Upper lobe of left lung (tissue), 6 donors: ENCODE measurements at regions not wholly inside any gene's neighbourhood (a gene's known extent, or its start where the extent isn't known, plus 50 kb on each side); places are given as distances from the start of the nearest gene placed in this dataset.

Source experiments
- ATAC-seq, 2 donors: fragments of 200-7000 bp; cut with Tn5 transposase; one replicate each; pipeline ENCODE4 v1.9.1; 2022; ENCODE audit warnings: mild to moderate bottlenecking in 2 of 2, moderate library complexity in 2 of 2; ENCODE audit not compliant: low FRiP score in 2 of 2
- DNase-seq, 2 donors: peaks; one replicate each; pipeline ENCODE4 v3.0.0-alpha.2; 2019 to 2020
- H3K27ac ChIP-seq, 4 donors: fragments of 200-600 bp; sonication (generic); one replicate each; pipeline ENCODE4 v1.5.1; 2016 to 2019
- H3K27me3 ChIP-seq, 4 donors: fragments of 200-600 bp; sonication (generic); one replicate each; pipeline ENCODE4 v1.5.1; 2017 to 2019
- H3K36me3 ChIP-seq, 4 donors: fragments of 200-600 bp; sonication (generic); one replicate each; pipeline ENCODE4 v1.5.1; 2016 to 2019
- H3K4me1 ChIP-seq, 4 donors: fragments of 200-600 bp; sonication (generic); one replicate each; pipeline ENCODE4 v1.5.1; 2018 to 2019
- H3K4me3 ChIP-seq, 4 donors: fragments of 200-600 bp; sonication (generic); one replicate each; pipeline ENCODE4 v1.5.1; 2017 to 2019; ENCODE audit warnings: mild to moderate bottlenecking in 2 of 4, moderate library complexity in 1 of 4
- H3K9me3 ChIP-seq, 4 donors: fragments of 200-600 bp; sonication (generic); one replicate each; pipeline ENCODE4 v1.5.1; 2018 to 2019
- EP300 ChIP-seq, 4 donors: sonication (generic); formaldehyde crosslinking; IDR thresholded peaks; one replicate each; pipeline ENCODE4 v1.5.1; 2017; ENCODE audit warnings: antibody characterized with exemption in 4 of 4, control low read depth in 2 of 4
- POLR2A ChIP-seq, 4 donors: fragments of 450-650 bp; IDR thresholded peaks; one replicate each; pipeline ENCODE4 v1.5.1; 2016 to 2017; ENCODE audit warnings: antibody characterized with exemption in 4 of 4, mild to moderate bottlenecking in 2 of 4
- POLR2AphosphoS5 ChIP-seq, 2 donors: sonication (generic); formaldehyde crosslinking; IDR thresholded peaks; one replicate each; pipeline ENCODE4 v1.5.1; 2017; ENCODE audit warnings: antibody characterized with exemption in 2 of 2
- WGBS, 2 donors: methylation state at CpG; one replicate each; pipeline ENCODE4 v1.1.5; 2017 to 2018; 5-methylcytosine and 5-hydroxymethylcytosine counted together
- TF ChIP-seq, protein P1 (sequence below), 6 experiments: fragments of 450-650 bp in 4 of 6; fragments of 200-600 bp in 2 of 6; sonication (generic) in 2 of 6; IDR thresholded peaks; one replicate each; pipeline ENCODE4 v1.5.1; 2016 to 2019; ENCODE audit warnings: antibody characterized with exemption in 6 of 6
- donor health status: DM: no; HTN: no; CAD: no; lungs with moderate emphysema.
- donor health status: DM: no; HTN: yes; CAD: no; lungs with severe emphysema.

DNA sequence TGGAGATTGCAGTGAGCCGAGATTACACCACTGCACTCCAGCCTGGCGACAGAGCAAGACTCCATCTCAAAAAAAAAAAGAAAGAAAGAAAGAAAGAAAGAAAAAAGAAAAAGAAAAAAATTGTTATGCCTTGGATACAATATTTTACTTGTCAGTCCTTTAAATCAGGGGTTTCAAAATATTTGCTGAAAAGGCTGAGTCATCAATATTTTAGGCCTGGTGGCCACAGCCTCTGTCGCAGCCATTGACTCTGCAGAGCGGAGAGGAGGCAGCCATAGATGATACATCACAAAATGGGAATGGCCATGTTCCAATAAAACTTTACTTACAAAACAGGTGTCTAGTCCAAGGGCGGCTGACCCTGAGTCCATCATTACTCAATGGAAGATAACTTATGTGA, 314.8 kb upstream of the SALL3 start:
- 94 to 96% methylated on average over 5 of the region's 5 CpGs for WGBS, 2 donors
- DNase-seq (no peak), ATAC-seq (no peak)
- TF ChIP-seq EP300 (IDR thresholded peaks at IDR 0.05), result no peak
- TF ChIP-seq, protein P1, sequence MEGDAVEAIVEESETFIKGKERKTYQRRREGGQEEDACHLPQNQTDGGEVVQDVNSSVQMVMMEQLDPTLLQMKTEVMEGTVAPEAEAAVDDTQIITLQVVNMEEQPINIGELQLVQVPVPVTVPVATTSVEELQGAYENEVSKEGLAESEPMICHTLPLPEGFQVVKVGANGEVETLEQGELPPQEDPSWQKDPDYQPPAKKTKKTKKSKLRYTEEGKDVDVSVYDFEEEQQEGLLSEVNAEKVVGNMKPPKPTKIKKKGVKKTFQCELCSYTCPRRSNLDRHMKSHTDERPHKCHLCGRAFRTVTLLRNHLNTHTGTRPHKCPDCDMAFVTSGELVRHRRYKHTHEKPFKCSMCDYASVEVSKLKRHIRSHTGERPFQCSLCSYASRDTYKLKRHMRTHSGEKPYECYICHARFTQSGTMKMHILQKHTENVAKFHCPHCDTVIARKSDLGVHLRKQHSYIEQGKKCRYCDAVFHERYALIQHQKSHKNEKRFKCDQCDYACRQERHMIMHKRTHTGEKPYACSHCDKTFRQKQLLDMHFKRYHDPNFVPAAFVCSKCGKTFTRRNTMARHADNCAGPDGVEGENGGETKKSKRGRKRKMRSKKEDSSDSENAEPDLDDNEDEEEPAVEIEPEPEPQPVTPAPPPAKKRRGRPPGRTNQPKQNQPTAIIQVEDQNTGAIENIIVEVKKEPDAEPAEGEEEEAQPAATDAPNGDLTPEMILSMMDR (IDR thresholded peaks at IDR 0.05), result no peak
- TF ChIP-seq POLR2A (IDR thresholded peaks at IDR 0.05), result no peak
- no peak for TF ChIP-seq POLR2AphosphoS5 (IDR thresholded peaks at IDR 0.05)
- Histone ChIP-seq H3K27ac (no peak overlapping the region), H3K4me1 (no peaks in the 10 kb centered on the region), H3K27me3 (no peaks in the 10 kb centered on the region), H3K9me3 (no peaks in the 10 kb centered on the region), H3K36me3 (no peaks in the 10 kb centered on the region), H3K4me3 (no peak overlapping the region)

DNA sequence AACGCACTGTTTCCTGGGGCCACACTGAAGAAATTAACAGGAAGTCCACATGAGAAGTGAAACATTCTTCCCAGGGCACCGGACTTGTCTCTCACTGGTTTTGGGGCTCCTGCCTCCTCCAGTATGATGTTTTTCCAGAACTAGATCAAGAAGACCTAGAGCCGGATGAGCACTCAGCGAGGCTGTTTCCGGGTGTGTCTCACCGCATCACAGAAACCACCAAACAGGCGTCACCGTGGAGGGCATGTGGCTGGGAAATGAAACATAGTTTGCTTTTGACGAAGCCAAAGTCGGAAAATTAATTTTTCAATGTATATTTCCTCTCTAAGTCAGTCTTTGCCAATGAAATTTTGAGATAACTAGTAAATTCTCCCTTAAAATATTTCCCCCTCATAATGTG, 314.0 kb upstream of the SALL3 start:
- ATAC-seq (no peak), DNase-seq (no peak)
- Histone ChIP-seq H3K27ac (no peak overlapping the region), H3K4me1 (no peaks in the 10 kb centered on the region), H3K27me3 (no peaks in the 10 kb centered on the region), H3K36me3 (no peaks in the 10 kb centered on the region), H3K9me3 (no peaks in the 10 kb centered on the region), H3K4me3 (no peak overlapping the region)
- TF ChIP-seq POLR2AphosphoS5 (IDR thresholded peaks at IDR 0.05) (no peak), EP300 (IDR thresholded peaks at IDR 0.05) (no peak), POLR2A (IDR thresholded peaks at IDR 0.05) (no peak)
- TF ChIP-seq, protein P1 (IDR thresholded peaks at IDR 0.05), result no peak
- 87 to 95% methylated on average over 10 of the region's 10 CpGs for WGBS, 2 donors

DNA sequence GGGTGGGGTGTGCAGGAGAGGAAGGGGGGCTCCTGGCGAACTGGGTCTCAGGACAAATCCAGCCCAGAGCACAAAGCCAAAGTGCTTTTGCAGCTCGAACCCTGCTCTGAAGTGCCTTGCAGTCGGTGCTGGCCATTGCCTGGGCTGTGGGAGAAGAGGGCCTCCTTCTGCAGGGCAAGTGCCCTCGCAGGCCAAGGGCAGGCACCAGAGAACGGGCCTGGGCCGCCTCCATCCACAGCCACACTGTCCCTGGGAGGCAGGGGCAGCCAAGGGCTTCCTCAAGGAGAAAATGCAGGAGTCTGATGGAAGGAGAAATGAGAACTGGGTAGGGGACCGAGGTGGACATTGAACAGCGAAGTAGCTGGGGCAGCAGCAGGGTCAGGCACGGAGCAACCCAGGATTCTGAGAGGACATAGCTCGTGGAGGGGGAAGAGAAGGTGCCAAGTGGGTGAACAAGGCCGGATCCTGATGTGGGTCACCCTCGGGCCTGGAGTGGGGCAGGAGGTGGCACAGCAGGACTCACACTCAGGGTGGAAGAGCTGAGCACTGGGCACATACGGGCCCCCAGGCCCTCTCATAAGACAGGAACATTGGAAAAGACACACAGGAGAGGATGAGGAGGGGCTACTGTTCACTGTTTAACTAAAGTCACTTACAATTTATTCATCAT, 312.8 kb upstream of the SALL3 start:
- 82 to 93% methylated on average over 13 of the region's 13 CpGs for WGBS, 2 donors

DNA sequence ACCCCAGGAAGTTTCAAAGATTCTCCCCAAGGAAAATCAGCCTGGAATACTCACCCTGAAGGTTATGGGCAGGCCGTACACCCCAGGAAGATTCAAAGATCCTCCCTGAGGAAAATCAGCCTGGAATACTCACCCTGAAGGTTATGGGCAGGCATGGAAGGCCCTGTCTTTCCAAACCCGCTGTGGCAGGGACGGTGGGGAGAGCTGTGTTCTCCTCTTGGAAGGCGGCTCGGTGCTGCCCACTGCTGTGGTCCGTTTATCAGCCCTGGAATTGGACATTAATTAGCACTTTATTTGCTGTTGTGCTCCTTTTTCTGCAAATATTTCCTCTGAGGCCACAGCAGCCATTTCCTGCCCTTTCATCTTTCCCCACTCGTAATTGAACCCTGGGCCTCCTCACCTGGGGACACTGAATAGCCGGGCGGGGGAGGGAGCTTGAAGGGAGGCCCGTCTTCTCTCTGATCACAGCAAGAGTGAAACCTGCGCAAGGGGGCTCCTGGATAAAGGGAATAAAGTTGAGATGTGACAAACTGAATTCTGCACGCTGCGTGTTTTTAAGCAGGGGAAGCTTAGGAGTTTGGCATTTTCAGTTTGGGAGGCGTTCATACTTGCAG, 308.7 kb upstream of the SALL3 start:
- H3K4me3 ChIP-seq, result no peak overlapping the region
- TF ChIP-seq POLR2A (IDR thresholded peaks at IDR 0.05) (no peak), EP300 (IDR thresholded peaks at IDR 0.05) (no peak), POLR2AphosphoS5 (IDR thresholded peaks at IDR 0.05) (no peak)
- TF ChIP-seq, protein P1 (IDR thresholded peaks at IDR 0.05), result no peak
- H3K36me3 ChIP-seq, result no peaks in the 10 kb centered on the region
- H3K27me3 ChIP-seq, result no peaks in the 10 kb centered on the region
- DNase-seq, result no peak
- H3K27ac ChIP-seq, result no peak overlapping the region
- no peaks in the 10 kb centered on the region for H3K4me1 ChIP-seq
- no peak for ATAC-seq
- 62 to 65% methylated on average over 13 to 14 of the region's 14 CpGs for WGBS, 2 donors
- no peaks in the 10 kb centered on the region for H3K9me3 ChIP-seq

More for the DNA sequence above, 312.8 kb upstream of the SALL3 start:
- Histone ChIP-seq H3K4me1 (no peaks in the 10 kb centered on the region), H3K4me3 (no peak overlapping the region), H3K27ac (no peak overlapping the region), H3K9me3 (no peaks in the 10 kb centered on the region), H3K36me3 (no peaks in the 10 kb centered on the region), H3K27me3 (no peaks in the 10 kb centered on the region)
- no peak for ATAC-seq
- TF ChIP-seq POLR2AphosphoS5 (IDR thresholded peaks at IDR 0.05), result no peak
- TF ChIP-seq POLR2A (IDR thresholded peaks at IDR 0.05), result no peak
- TF ChIP-seq, protein P1 (IDR thresholded peaks at IDR 0.05), result no peak
- no peak for TF ChIP-seq EP300 (IDR thresholded peaks at IDR 0.05)
- DNase-seq, result no peak

DNA sequence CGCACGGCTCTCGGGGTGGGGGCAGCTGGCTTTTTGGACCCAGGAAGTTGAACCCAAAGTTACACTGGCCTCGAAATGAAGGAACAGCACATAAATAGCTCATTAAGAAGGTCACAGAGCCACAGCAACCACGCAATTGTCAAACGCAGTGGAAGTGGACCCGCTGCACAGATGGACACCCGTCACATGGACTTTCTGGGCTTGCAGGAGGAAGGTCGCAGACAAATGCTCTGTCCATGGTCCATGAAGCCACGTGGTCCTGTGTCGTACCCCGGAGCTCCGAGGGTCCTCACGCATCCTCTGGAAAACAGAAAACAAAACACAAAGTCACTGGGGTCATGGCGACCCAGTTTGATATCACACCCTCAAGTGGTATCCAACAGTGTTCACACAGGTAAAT, 308.1 kb upstream of the SALL3 start:
- H3K9me3 ChIP-seq, result no peaks in the 10 kb centered on the region
- no peak overlapping the region for H3K4me3 ChIP-seq
- no peak overlapping the region for H3K27ac ChIP-seq
- H3K4me1 ChIP-seq, result no peaks in the 10 kb centered on the region
- DNase-seq, result no peak
- no peak for TF ChIP-seq EP300 (IDR thresholded peaks at IDR 0.05)
- no peak for TF ChIP-seq POLR2AphosphoS5 (IDR thresholded peaks at IDR 0.05)
- no peak for TF ChIP-seq POLR2A (IDR thresholded peaks at IDR 0.05)
- TF ChIP-seq, protein P1 (IDR thresholded peaks at IDR 0.05), result no peak
- no peak for ATAC-seq
- no peaks in the 10 kb centered on the region for H3K27me3 ChIP-seq
- H3K36me3 ChIP-seq, result no peaks in the 10 kb centered on the region
- 83 to 85% methylated on average over 15 of the region's 15 CpGs for WGBS, 2 donors
